ENCODE measurements at regions not wholly inside any gene's neighbourhood (a gene's known extent, or its start where the extent isn't known, plus 50 kb on each side); places are given as distances from the start of the nearest gene placed in this dataset.

GRCh38 chr15:93848490-93848889 lies 382.9 kb upstream of the MCTP2 start:
- H3K4me3 ChIP-seq (replicated peaks; ENCODE audit: insufficient read depth, low read length), result no peak overlapping the region
- no peak overlapping the region for H3K27ac ChIP-seq (replicated peaks)
- peaks cover 3% of the 10 kb centered on the region for H3K27me3 ChIP-seq (ENCODE audit: insufficient read depth, poor library complexity, severe bottlenecking)
- DNase-seq (ENCODE audit: low read depth in 1 of 2, low spot score in 1 of 2), result no peak
- no peak for TF ChIP-seq SPI1 (IDR thresholded peaks at IDR 0.05; ENCODE audit: borderline replicate concordance, low read depth)
- no peak for TF ChIP-seq REST (IDR thresholded peaks at IDR 0.05; ENCODE audit: insufficient replicate concordance, low read depth)
- TF ChIP-seq POLR2AphosphoS5 (IDR thresholded peaks at IDR 0.05; ENCODE audit: low read depth), result no peak
- TF ChIP-seq GABPA (IDR thresholded peaks at IDR 0.05; ENCODE audit: low read depth), result no peak

GRCh38 chr15:93848076-93848475 lies 383.3 kb upstream of the MCTP2 start:
- H3K27me3 ChIP-seq (ENCODE audit: insufficient read depth, poor library complexity, severe bottlenecking), result peaks cover 3% of the 10 kb centered on the region
- no peak for TF ChIP-seq REST (IDR thresholded peaks at IDR 0.05; ENCODE audit: insufficient replicate concordance, low read depth)
- TF ChIP-seq SPI1 (IDR thresholded peaks at IDR 0.05; ENCODE audit: borderline replicate concordance, low read depth), result no peak
- TF ChIP-seq GABPA (IDR thresholded peaks at IDR 0.05; ENCODE audit: low read depth), result no peak
- no peak for TF ChIP-seq POLR2AphosphoS5 (IDR thresholded peaks at IDR 0.05; ENCODE audit: low read depth)
- TF ChIP-seq CTCF (IDR thresholded peaks at IDR 0.05; ENCODE audit: insufficient read depth, low read length), result no peak
- no peak overlapping the region for H3K27ac ChIP-seq (replicated peaks)
- no peak for DNase-seq (ENCODE audit: low read depth in 1 of 2, low spot score in 1 of 2)
- H3K4me3 ChIP-seq (replicated peaks; ENCODE audit: insufficient read depth, low read length), result no peak overlapping the region

- H3K4me3 ChIP-seq (replicated peaks; ENCODE audit: insufficient read depth, low read length), result no peak overlapping the region
- no peak overlapping the region for H3K27ac ChIP-seq (replicated peaks)
- DNase-seq (ENCODE audit: low read depth in 1 of 2, low spot score in 1 of 2), result no peak
- H3K27me3 ChIP-seq (ENCODE audit: insufficient read depth, poor library complexity, severe bottlenecking), result no peaks in the 10 kb centered on the region
- TF ChIP-seq GABPA (IDR thresholded peaks at IDR 0.05; ENCODE audit: low read depth) (no peak), SPI1 (IDR thresholded peaks at IDR 0.05; ENCODE audit: borderline replicate concordance, low read depth) (no peak), POLR2AphosphoS5 (IDR thresholded peaks at IDR 0.05; ENCODE audit: low read depth) (no peak), CTCF (IDR thresholded peaks at IDR 0.05; ENCODE audit: insufficient read depth, low read length) (no peak), REST (IDR thresholded peaks at IDR 0.05; ENCODE audit: insufficient replicate concordance, low read depth) (no peak)
These were observed 385.2 kb upstream of the MCTP2 start for GRCh38 chr15:93846148-93846547.

Data from HL-60 (cell line).